HG03521 (cell line): ENCODE measurements at regions not wholly inside any gene's neighbourhood (a gene's known extent, or its start where the extent isn't known, plus 50 kb on each side); places are given as distances from the start of the nearest gene placed in this dataset.

Experiments used
- ATAC-seq: cut with Tn5 transposase; IDR thresholded peaks from one replicate; pipeline ENCODE4 v1.9.1; 2021; ENCODE audit warnings: mild to moderate bottlenecking, moderate library complexity; ENCODE audit not compliant: unreplicated experiment

DNA sequence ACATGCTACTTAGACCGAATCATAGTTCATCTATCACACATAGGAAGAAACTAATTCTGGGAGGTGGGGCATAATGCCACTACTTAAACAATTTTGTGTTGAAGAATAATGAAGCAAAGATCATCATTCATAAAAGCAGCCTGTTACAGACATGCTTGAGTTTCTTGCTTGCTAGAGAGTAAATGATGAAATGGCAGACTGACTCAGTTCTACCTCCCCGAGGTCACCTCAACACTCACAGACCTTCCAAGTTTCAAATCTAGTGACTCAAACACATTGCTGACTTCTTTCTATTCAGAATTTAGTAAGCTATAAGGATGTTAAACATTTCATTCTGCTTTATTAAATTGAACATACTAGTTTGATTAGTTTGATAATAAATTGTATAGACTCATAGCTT lies 636.5 kb upstream of the FRG1 start:
- ATAC-seq = no peak

DNA sequence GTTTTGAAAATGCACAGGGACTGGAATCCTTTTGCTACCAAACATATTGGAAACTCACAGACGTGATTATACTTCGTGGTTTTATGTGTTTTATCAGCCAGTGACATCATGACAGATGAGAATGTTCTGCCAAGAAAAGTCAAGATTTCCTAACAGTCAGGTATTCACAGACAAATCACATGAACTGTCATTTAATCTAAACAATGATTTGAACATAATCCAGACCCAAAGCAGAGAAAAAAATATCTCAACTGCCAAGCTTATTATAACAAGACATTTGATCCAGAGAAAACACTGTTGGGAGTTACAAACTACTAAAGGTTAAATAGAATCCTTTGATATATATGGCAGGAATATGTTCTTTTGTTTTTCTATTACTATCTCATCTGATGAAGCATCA lies 635.9 kb upstream of the FRG1 start:
- no peak for ATAC-seq

DNA sequence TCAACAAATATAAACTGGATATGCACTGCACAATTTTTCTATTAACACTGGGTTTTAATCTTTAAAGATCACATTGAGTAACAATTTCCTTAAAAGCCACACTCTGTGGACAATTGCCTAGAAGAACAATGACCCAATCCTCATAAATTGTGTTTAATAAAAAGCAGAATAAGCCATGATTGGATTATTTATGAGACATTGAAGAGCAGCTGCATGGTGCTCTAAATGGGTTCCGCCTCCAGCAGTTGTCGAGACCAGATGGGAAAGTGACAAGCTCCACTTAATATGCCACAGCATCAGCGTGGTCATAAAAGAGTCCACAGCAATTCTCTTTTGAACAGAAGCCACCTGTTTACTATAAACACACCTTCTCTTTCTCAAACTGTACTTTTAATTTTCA lies 635.2 kb upstream of the FRG1 start:
- ATAC-seq = no peak

DNA sequence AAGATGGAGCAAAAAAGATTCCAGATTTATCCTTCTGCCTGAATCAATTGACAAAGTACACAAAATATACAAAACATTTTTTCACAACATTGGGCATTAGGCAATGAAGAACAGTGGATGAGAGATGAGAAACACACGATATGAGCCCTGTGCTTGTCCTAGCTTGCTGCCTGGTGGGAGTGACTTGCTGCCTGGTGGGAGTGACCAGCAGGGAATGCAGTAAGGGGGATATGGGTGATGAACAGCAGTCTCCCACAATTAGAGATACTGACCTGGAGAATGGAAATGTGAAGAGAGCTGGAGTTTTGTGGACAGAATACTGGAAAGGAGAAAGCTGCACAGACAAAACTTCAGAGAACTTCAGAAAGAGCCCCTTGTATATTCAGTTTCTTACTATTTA lies 629.4 kb upstream of the FRG1 start:
- ATAC-seq = no peak

DNA sequence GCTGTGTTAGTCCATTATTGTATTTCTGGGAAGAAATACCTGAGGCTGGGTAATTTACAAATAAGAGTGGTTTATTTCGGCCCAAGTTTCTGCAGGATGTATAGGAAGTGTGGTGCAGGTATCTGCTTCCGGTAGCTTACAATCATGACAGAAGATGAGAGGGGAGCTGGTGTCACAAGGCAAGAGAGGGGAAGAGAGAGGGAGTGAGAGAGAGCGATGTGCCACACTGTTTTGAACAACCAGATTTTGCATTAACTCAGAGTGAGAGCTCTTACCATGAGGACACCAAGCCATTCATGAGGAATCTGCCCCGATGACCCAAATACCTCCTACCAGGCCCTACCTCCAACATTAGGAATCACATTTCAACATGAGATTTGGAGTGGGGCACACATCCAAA lies 627.6 kb upstream of the FRG1 start:
- no peak for ATAC-seq

DNA sequence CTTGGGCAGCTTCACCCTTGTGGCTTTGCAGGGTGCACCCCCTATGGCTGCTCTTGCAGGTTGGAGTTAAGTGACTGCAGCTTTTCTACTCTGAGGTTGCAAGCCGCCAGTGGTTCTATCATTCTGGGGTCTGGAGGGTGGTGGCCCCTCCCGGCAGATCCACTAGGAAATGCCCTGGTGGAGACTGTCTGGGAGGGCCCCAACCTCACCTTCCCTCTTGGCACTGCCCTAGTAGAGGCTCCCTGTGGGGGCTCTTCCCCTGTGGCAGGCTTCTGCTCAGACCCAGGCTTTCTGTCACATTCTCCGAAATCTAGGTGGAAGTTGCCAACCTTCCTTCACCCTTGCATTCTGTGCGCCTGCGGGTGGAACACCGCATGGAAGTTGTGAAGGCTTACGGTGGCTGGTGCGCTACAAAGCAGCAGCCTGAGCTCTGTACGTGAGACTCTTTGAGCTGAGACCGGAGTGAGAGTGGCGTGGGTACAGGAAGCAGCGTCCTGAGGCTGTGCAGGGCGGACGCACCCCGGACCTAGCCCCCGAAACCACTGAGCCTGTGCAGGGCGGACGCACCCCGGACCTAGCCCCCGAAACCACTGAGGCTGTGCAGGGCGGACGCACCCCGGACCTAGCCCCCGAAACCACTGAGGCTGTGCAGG lies 626.7 kb upstream of the FRG1 start:
- no peak for ATAC-seq

DNA sequence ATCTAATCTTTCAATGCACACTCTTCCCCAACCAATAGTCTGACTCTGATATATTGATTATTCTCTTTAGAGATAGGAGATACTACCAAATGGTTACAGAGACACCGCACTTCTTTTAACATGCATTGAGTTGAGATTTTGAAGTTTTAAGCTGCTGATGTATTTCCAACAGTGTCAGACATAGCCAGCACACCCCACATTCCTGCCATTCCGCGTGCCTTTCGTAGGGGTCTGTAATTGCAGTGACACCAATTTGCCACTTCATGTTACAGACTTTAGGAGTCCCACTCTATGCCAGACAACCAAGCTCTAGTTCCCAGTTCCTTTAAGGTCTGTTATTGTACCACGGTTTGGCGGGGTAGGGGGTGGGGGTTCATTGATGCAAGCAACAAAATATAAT lies 618.2 kb upstream of the FRG1 start:
- ATAC-seq = no peak

DNA sequence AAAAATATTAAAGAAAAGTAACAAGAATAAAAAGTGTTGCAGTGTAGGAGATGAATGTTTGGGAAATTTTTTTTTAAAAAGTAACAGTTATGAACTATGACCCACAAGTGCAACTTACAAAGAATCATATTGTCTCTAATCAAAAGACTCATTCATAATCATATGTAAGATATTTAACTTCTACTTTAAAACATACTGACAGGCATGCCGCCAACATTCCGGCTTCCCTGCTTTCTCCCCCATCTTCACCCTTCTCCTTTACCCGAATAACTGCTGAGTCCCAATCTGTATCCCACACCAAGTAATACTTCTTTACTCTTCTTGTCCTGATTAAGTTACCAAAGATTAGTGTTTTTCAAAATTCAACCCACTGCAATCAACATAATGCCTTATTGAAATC lies 598.8 kb upstream of the FRG1 start:
- ATAC-seq = no peak

DNA sequence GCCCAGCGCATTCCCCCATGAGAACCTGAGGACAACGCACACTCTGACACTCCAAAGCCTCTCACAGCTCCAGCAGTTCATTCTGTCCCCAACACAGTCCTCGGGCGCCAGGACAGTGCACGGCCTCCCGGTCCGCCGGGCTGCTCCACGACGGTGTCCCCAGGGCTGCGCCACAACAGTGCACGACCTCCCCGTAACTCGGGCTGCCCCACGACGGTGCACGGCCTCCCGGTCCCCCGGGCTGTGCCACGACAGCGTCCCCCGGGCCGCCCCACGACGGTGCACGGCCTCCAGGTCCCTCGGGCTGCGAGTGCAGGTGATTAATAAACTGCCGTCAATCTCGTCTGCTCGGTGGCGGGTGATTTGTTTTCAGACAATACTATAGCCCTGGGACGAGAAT lies 585.1 kb upstream of the FRG1 start:
- ATAC-seq = no peak

DNA sequence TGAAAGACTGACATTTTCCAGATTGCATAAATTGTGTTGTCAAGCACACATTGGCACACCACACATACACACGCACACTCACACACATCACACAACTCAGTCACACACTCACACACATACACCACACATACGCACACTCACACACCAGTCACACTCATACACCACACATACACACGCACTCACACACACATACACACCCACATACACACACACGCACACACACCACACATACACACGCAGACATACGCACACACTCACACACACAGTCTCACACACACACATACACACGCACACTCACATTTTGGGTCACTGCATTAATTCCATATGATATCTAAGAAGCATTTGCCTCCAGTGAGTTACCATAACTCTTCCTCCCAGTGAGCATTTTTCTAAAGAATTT lies 578.3 kb upstream of the FRG1 start:
- ATAC-seq = no peak

DNA sequence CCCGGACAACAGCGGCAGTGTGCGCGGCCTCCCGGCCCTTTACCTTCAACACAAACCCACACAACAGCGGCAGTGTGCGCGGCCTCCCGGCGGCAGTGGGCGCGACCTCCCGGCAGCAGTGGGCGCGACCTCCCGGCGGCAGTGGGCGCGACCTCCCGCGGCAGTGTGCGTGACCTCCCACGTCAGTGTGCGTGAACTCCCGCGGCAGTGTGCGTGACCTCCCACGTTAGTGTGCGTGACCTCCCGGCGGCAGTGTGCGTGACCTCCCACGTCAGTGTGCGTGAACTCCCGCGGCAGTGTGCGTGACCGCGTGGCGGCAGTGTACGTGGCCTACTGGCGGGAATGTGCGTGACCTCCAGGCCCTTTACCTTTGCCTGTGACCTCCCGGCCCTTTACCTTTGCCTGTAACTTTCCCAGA lies 576.6 kb upstream of the FRG1 start:
- no peak for ATAC-seq

DNA sequence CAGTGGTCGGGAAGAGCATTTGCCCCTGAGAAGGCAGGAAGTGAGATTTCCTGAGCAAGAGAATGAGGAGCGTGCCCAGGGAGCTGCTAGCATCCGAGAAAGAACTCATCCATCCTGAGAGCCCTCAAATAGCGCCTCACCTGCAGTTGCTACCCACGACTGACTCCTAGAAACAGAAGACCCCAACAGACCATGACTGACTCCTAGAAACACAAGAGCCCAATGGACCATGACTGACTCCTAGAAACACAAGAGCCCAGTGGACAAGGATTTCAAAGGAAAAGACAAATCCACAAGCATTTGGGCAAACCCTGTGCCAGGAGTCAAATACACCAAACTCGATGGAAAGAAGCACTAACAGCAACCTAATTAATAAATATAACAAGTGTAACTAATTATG lies 575.2 kb upstream of the FRG1 start:
- ATAC-seq = no peak

DNA sequence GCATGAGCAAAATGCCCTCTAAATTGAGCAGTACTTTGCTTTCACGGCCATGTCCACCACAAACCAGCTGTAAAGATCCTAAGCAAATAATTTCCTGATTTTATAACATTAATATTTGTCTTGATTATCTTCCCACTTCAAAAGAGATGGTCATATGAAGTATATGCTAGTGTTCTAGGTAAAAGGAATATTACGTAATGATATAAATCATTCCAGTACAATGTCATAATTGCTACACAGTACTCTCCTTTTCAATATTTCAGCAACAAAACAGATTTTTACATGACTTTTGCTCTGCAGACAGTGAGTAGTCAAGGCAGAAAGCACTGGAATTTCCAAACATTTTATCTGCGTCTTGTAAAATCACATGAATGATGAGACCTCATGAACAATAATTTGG lies 572.8 kb upstream of the FRG1 start:
- ATAC-seq = no peak

DNA sequence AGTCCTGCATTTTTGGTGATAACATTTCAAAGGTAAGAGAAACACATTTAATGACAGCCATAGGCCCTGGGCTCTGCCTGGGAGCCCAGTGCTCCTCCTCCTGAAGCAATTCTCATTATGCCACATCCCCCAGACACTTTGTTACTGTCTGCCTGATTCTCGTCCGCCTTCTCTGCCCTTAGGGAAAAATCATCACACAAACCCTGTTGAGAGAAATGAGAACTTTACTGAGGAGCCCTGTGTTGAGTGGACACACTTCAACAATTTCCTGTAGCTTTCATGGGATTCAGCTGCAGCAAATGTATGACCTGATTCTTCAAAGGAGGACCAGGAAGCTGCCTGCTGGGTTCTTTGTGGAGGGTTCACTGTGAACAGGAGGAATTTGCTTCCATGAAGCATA lies 566.5 kb upstream of the FRG1 start:
- ATAC-seq = no peak

DNA sequence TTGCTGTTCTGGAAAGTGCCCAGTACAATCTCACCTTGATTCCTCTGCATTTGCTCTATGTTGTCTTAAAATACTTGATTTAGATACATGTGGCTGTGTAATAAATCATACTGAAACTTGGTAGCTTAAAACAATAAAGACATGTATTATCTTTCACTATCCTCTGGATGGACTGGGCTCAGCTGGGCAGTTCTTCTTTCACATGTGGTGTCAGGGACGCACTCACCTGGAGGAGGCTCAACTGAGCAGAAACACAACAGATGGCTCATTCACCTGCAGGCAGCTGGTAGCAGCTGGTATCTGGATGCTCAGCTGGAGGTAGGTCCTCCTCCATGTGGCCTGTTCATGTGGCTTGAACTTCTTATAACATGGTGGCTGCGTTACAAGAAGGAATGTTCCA lies 563.8 kb upstream of the FRG1 start:
- no peak for ATAC-seq

DNA sequence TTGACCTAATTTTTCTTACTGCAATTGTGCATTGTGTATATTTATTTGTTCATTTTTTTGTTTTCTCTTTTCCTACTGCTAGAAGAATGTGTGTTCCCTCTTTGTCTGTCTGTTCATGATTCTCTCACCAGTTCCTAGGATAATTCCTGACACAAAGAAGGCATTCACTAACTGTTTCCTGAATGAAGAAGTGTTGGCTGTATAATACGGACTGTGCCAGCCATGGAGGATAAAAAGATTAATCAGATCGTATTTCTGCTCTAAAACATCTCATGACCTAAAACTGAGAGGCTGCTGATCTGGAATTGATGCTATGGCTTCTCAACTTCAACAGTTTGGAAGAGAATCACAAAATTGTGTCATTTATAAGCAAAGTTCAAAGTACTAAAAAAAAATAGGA lies 563.1 kb upstream of the FRG1 start:
- no peak for ATAC-seq

DNA sequence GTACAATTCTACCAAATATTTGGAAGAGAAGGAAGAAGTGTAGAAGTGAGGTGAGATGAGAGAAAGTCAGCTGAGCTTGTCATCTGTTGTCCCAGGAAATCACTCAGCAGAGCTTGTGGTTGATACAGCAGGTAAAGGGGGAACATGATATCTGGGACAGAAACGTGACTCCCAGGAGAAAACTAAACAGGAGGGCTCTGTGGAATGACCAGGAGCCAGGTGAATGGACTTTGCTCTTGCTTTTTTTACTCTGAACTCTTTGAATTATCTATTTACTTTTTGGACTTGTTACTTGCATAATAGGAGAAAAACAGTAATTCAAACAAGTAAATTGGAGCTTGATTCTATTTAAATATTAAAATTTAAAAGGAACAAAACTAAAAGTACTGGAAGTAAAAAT lies 555.6 kb upstream of the FRG1 start:
- no peak for ATAC-seq

DNA sequence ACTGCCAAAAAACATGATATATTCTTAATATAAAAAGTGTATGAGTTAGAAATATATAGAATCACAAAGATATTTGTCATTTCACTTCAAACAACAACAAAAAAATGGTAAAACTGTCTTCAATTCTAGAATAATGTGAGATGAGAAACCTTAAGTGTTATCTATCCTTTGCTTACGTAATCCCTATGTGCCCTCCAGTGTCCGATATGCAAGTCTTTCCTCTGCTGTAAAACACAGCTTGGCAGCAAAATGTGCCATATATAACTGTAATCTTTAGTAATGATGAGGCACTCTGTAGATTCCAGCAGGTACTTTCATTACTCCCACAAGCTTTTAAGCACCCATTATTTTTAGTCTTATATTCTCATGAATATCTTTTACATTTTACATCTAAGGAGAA lies 555.1 kb upstream of the FRG1 start:
- no peak for ATAC-seq

DNA sequence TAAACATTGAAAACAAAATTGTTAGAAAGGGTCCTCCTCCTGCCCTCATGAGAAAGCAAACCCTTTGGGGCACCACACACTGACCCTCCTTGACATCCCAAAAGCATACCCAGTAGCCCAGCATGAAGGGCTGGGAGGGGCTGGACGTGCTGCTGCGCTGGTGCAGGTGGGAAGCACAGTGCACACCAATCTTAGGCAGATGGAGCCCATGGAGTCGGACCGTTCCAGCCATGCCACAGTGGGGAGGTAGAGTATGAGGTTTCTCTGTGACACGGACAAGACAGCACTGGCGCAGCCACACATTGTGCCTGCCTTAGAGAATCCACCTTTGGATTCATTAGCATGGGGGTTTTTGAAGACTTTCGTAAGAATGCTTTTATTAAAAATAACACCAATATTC lies 544.2 kb upstream of the FRG1 start:
- ATAC-seq = no peak

DNA sequence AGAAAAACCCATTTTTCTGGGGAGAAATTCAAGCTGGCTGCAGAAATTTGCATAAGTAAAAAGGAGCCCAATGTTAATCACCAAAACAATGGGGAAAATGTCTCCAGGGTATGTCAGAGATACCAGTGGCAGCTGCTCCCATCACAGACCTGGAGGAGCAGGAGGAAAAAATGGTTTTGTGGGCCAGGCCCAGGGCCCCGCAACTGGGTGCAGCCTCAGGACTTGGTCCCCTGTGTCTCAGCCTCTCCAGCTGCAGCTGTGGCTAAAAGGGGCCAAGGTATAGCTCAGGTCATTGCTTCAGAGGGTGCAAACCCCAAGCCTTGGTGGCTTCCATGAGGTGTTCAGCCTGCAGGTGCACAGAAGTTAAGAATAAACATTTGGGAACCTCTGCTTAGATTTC lies 536.4 kb upstream of the FRG1 start:
- ATAC-seq = no peak

DNA sequence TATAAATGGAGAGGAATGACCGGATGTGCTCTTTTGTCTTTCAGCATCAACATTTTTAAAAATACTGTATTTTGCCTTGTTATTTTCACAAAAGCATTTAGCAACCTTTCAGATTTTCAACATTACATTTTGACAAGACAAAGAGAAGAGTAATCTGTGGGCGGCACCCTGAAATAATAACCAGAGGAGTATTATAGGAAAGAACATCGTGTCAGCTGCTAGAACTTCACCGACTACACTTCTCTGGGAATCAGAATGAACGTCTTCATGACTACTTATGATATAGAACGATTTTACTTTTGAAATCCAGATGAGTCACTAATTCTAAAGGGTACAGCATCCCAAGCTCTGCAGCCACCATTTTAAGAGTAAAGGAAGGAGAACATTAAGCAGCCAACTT lies 531.5 kb upstream of the FRG1 start:
- ATAC-seq = no peak

DNA sequence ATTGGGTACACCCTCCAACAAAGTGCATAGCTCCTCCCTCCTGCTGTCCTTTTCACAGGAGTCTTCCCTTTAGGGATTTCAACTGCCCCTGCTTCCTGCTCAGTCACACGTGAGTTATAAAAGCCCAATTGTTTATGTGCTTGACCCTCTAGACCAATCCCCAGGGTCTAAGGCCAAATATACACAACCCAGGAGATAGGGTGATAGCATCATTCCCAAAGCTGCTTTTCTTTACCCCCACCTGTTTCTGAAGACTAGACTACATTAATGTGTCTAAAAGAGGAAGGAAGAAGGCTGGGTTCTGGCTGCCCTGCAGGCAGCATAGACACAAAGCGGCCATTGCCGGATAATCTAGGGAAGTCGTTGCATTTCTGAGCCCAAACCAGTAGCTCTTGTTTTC lies 526.7 kb upstream of the FRG1 start:
- ATAC-seq = no peak

DNA sequence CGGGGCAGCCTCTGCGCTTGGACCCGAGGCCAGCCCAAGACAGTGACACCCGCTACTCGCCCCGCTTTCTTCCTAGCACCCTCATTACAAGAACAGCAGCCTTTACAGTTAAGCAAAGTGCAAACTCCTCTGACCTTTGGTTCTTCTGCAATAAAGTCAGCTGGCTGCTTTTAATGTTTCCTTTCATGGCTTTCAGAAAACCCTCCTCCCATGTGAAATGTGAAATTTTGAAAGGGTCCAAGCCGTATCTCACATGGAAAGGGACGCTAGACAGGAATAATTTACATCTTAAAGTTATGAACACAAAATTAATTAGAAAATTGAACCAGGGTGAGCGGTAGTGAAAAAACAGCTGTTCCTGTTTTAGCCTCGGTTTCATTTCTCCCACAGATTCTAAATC lies 520.1 kb upstream of the FRG1 start:
- ATAC-seq = no peak

DNA sequence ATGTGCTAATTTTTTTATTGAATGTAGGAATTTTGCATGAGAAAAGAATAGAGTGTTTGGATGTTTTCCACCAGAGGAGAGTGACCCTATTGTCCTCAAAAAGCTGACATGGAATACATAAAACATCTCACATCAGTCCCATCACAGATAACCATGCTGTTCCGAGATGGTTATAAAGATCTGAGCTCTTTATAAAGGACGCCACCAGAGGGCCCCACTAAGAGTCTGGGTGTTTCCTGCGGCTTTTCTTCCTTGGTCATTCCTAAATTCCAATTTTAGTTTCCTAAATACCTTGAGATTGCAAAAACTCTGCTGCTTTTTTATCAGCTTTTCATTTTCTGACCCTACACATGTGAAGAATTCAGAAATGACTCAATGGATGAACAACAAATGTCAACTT lies 504.5 kb upstream of the FRG1 start:
- ATAC-seq = no peak
